NCI-H1436 (cell line): ENCODE measurements at regions not wholly inside any gene's neighbourhood (a gene's known extent, or its start where the extent isn't known, plus 50 kb on each side); places are given as distances from the start of the nearest gene placed in this dataset.

Experiments
- DNase-seq: peaks from one replicate; lab custom pipeline; 2025; lab: John Stamatoyannopoulos, UW

DNA sequence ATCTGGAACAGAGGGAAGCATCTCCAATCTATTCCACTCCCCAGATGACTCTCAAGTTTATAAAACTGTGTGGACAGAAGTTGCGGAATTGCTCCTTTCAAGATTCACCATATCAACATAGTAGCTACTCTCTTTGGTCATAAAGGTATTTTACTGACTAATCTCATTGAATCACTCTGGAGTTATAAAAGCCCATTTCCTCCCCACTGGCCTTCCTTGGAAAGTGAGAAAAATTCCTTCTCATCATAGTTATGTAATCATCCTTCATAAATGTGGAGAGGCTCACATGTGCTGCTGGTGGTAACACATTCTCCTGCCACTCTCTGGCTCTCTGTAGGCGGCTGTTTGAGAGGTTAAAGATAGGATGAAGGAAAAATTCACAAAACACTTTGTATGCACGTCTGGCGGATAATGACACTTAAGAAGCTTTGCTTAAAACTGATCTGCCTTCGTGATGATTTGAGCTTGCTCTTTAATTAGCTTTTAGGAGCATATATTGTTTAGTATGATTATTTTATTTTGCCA is 1034.0 kb upstream of the EEF2KMT start:
- DNase-seq, result no peak

DNA sequence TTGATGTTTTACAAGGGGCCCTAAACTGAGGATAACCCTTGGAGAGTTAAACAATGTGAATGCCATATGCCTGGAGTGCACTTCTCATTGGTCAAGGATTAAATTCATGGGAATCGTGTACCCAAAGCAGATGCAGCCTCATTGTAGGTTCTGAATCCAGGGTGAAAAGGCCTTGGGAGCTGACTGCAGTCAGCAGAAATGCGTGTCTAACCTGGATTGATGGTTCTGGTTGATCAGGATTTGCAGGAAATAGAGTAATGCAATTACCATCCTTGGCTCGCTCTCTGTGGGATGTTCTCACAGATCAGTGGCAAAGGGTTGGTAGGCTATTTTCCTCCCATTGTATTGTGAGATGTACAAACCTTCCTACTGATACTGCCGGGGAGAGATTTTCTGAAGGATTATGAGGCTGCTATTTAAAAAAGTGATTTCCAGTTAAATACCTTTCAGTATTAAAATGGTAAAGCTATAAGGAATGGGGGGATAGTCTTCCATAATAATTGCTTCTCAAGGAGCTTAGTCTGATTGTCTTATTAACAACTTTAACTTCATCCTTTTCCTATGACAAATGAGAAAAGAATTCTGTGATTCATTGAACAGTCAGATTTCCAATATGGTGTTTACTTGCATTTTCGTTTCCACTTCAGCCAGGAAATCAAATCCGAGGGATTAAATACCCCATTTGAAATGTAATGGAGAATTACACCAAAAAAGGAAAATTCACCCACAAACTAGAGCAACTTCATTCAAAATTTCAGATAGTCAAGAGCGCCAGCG is 1028.1 kb upstream of the EEF2KMT start:
- DNase-seq, result no peak

DNA sequence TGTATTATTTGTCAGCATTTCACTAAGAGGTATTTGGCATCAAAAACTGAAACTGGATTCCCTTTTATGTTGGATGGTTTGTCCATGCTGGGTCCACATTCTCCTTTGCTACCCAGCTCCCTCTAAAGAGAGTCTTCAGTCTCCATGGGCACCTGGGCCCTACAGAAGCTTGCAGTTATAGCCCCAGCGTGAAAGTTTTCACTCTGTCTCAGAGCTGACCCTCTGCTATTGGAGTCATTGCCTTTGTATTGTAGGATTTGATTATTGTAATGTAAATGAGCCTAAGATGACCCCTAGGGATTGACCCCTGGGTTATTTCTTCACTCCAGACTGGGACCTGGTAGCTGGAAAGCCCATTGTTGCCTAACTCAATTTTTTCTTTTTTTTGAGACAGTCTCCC is 1026.5 kb upstream of the EEF2KMT start:
- no peak for DNase-seq

DNA sequence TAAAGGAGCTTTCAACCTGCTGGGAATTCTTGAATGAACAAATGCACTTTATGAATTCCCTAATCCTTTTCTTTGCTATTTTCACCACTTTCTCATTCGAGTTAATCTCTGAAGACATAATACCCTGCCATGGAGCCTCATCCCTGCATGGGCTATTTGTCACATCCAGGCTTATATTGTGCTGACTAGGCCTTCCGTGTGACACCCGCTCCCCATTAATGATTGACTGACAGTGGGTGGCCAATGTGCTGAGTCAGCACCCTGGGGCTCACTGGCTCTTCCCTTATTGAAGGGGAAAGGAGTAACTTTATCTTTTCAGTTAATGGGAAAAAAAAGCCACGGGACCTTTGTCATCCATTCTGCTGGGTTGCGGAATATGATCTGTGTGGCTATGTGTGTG is 1024.8 kb upstream of the EEF2KMT start:
- no peak for DNase-seq

DNA sequence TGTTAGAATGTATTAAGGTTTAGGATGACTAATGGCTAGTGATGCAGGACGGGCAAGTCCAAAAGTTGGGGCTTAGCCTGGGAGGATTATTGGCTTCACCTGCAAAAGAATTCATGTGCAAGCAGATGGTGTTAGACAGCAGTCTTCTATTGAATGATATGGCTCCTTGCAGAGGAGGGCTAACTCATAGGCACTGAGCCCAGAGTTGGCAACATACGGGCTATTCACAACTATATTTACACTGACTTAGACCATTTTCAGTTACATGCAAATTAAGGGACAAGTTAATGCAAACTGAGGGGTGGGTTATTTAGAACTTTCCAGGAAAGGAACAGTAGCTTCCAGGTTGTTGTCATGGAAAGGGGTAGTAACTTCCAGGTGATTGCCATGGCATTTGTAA is 1017.1 kb upstream of the EEF2KMT start:
- DNase-seq, result no peak

DNA sequence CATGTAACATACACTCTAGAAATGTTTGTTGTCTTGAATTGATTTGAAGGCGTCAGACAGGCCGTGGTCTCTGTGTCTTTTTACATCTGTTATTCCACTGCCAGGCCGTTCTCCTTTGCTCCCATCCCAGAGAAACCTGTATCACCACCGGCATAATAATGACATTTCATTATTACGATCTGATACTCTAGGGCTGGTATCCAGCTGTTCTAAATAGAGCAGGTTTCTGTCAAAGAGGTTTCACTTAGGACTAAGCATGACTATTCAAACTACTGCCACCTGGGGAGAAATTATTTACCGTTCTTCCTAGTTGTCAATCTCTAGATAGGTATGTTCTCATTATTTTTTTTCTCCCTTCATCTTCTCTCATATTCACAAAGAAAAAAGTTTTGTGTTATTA is 1016.2 kb upstream of the EEF2KMT start:
- no peak for DNase-seq

DNA sequence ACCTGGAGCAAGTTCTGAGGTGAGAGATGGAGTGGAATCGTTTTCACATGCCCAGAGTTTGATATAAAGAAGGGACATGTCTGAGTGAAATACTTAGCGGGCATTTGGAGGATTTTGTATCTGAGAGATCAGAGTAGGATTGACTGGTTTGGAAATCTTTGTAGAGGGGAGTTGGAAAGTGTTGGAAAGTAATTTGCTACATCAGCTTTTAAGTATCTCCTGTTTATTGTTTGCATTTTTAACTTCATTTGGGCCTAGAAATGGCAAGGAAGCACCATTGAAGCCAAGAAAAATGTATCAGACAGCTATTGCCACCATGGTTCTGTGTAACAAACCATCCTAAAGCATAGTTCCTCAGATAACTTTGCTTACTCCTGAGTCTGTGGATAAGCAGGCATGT is 1015.1 kb upstream of the EEF2KMT start:
- DNase-seq, result no peak

DNA sequence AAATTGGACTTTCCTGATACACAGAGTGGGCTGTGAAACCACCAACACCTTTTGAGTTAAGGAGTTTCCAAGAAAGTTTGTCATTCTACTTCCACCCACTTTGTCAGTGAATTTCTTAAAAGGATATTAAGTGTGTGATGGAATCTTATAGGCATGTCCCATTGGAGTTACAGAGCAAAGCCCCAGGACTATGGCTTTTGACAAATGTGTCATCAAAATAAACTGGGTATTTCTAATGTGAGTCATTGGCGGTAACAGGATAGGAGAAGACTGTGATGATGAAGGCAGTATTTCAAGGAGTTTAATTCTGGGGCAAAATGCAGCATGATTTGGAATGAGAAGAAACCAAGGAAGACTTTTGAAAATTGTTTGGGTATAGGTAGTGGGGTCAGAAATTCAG is 1013.8 kb upstream of the EEF2KMT start:
- DNase-seq, result no peak

DNA sequence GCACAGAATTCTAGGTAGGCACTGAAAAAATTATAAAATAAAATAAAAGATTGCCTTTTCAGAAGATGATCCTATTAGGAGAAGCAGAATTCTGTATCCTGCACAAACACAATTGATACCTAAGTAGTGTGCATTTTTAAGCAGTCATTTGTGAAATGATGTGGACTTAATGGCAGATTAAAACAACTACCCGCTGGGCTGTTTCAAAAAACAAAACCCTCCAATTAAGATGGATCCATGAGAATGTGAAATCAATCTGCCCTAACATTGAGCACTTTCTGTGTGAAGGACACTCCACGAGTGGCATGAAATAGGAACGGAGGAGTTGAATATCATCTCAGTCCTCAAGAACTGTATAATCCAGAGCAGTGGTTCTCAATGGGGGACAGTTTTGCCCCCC is 1012.8 kb upstream of the EEF2KMT start:
- DNase-seq, result no peak

DNA sequence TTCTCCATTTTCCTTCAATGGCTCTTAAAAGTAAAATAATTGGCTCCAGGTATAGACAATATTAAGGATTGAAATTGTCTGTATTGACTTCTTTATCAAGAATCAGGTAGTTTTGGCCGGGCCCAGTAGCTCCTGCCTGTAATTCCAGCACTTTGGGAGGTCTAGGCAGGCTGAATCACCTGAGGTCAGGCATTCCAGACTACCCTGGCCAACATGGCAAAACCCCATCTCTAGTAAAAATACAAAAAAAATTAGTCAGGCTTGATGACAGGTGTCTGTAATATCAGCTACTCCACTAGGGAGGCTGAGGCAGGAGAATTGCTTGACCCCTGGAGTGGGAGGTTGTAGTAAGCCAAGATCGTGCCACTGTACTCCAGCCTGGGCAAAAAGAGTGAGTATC is 1008.5 kb upstream of the EEF2KMT start:
- no peak for DNase-seq

DNA sequence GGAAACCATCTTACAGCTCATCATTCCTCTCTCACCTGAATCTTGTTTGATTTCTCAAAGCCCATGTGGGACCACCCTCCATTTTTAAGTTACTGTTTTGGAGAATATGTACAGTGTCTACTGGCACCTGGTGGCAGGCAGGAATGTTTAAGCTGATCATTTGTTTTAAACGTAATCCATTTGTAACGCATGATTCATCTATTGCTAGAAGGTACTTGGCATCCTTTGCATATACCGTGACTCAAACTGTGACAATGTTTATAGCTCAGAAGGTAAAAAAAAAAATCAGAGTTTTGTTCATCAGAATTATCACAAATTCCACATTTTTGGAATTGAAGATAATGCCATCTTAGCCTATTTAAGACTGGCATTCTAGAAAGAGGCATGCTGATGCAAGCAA is 1007.5 kb upstream of the EEF2KMT start:
- DNase-seq, result no peak

DNA sequence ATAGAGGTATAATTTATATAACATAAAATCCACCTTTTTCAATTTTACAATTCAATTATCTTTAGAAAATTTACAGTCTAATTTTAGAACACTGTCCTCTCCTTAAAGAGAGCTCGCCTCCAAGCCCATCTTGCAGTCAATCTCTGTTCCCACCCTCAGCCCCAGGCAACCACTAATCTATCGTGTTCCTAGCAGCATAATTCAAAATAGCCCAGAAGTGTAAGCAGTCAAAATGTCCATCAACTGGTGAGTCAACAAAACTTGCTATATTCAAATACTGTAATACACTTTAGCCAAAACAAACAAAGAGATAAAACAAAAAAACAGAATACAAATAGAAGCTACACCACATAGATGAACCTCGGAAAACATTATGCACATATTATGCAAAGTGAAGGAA is 1006.8 kb upstream of the EEF2KMT start:
- no peak for DNase-seq

DNA sequence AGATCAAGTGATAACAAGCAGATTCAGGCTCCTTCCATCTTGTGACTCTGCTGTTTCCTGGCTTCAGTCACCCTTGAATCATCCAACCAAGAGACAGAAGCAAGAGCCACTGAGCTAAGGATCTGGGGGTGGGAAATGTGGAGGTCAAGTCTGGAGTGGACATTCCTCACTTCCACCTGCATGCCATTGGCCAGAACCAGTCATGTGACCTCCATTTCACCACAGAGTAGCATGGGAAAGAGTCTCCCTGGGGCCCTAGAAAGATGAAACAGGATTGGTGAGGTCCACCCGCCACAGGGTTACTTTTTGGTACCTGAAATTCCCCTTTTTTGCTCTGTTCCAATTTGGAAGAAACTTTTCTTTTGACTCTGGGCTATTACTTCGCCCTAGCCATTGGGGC is 1006.0 kb upstream of the EEF2KMT start:
- DNase-seq, result no peak

DNA sequence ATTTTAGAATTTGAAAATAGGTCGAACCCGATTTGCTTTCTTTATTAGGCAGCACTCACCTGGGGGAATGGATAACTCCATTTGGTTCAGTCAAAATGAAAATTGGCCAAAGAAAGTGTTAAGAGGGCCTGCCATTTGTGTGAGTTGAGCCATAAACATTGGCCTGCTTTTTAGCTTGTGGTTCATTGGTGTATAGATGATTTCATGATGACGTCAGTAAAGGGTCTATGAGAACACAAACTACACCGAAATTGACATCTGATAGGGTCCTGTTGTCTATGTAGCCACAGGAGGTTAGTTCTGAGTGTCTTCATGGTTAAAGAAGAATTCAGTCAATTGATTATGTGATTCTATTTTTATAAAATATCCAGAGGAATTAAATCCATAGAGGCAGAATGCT is 1001.5 kb upstream of the EEF2KMT start:
- DNase-seq, result no peak

DNA sequence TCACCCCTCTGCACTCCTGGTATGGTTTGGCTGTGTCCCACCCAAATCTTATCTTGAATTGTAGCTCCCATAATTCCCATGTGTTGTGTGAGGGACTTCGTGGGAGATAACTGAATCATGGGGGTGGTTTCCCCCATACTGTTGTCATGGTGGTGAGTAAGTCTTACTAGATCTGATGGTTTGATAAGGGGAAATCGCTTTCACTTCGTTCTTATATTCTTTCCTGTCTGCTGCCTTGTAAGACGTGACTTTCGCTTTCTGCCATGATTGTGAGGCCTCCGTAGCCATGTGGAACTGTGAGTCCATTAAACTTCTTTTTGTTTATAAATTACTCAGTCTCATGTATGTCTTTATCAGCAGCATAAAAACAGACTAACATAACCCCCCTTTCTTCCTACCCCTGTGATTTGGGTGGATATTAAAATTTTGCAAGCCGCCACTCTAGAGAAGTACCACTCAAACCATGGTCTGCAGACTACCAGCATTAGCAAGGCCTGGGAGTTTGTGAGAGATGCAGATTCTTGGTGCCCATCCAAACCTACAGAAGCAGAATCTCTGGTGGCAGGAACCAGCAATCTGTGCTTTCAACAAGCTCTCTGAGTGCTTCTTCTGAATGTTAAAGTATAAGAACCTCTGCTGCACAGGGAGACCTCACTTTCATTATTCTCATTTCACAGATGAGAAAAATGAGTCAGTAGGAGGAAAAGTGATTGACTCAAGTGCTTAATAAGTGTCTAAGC is 999.5 kb upstream of the EEF2KMT start:
- no peak for DNase-seq

DNA sequence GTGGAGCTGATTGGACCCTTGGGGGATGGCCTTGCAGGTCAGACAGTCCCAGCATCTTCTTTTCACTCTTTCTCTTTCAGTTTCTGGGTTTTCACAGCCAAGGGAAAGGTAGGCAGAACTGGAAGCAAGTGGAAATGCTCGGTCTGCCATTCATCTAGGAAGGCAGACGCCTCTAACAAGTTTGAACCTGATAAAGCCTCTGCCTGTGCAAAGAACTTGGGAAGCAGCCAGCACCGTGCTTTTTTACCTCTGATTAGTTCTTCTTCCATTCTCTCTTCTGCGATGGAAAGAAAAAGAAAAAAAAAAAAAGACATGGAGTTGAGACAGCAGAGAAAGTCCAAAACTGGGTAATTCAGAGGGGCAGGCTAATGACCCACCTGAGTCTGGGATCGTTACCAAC is 997.8 kb upstream of the EEF2KMT start:
- DNase-seq, result no peak

DNA sequence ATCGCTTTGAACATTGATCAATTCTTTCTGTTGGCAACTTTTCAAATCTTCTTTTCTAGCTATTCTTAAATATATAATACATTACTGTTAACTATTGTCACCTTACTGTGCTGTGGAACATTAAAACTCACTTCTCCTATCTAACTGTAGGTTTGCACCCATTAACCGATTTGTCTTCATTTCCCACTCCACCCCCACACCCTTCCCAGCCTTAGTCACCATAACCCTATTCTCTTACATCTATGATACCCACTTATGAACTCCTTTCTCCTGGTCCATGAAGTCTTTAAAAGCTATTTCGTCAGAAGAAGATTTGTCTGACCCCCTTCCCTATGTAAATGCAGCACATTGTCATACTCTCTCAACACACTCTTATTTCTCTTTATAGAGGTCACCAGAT is 993.4 kb upstream of the EEF2KMT start:
- DNase-seq, result no peak

DNA sequence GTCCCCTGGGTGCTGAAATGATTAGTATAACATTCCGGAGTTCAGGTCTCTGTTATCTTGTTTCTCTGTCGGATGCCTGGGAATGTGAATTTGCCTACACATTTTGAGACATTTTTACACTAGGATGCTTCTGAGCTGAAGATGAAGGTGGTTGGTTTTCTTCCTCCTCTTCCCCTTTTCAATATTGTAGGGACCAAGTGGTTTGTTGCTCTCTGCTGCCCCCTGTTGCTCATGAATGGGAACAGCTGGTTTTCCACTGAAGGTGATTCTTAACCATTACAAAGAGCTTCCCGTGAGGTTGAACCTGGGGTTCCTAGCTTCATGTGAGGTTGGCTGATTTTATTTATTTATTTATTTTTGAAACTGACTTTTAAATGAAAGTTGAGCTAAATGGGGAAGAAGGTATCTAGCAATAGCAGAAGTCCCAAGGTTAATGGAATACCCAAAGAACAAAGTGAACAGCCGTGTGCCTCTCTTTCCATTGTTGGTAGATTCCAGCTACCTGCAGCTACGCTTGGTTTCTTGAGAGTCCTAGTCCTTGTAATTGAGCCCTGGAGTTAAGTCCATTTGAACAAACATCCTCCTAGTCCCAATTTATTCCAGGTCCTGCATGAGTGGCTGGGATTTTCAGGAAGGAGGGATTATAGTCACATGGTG is 983.9 kb upstream of the EEF2KMT start:
- DNase-seq, result no peak

DNA sequence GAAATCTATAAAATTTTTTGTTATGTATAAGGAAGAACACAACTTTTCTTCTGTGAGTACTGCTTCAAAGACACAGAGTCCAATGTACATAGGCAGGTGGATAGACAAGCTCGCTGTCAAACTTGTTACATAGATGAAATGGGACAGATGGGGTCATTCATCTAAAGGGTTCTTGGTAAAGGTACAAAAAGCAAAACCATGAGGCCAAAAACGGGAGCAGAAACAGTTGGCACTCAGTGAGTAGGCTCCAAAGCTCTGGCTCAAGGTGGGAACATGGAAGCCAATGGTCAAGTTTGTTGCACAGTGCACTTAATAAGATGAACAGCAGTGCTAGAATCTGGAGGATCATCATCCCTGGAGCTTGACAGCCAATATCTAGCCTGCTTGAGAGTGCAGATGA is 979.0 kb upstream of the EEF2KMT start:
- DNase-seq, result no peak

DNA sequence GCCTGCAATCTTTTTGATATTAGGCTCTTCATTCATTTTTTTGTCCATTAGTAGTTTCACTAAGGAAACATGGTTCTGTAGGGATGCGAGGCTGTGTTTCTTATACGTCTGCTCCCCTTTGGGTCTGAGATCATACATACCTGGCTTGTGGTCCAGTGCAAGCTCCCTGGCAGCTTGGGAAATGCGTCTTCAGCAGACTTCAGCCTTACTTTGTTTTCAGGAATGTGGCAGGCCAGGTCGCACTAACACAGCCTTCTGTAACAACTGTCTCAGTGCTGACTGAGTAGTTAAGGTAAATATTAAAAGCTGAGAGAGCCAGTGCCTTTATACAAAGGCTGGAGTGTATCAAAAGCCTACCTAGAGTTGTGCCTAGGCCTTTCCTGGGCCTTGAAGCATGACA is 970.5 kb upstream of the EEF2KMT start:
- no peak for DNase-seq

DNA sequence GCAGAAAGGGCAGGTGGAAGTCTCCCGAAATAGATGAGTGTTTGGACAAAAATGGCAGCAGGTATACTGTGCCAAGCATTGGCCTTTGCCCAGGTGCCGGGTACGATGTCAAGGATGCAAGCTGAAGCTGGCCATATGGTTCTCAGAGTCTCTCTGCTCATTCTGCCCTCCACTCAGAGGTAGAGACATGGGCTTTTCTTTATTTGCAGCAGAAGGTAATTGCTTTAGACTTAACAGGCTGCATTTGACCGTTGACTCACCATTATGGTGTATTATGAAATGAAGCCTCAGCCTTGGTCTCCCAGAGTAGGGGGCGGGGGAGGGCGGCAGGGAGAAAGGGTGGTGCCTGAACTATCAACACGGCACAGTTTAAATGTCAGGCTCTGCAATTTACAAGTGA is 969.1 kb upstream of the EEF2KMT start:
- no peak for DNase-seq

DNA sequence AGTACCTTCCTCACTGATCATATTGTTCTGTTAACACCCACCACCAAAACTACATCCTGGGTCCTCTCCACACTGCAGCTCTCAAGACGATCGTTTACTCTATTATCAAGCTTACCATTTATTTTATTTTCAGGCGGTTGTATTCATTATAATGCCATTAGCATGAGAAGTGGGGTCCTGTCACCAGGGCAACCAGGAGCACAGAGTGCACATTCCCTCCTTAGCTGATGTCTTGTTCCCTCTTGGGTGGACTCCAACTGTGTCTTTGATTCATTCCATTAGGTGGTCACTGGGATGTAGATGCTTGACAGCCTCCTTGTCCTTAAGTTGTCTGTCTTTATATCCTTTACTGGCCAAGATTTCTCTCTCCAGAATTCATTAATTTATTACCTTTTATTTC is 965.9 kb upstream of the EEF2KMT start:
- DNase-seq, result no peak

DNA sequence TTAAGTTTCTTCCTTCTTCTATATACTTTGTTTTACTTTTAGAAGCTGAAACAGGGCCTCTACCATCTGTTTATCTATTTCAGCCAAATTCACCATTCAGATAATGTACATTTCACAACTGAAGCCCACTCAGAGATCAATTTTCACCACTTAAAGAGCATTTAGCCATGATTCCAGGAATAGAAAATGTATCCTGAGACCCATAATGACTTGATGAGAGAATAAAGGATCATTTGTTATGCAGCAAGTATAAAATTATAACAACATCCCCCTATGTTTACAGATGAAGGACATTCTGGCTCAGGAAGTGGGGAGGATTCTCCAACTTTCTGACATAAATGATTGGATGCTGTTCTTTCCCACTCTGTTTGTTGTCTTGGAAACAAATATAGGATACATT is 962.1 kb upstream of the EEF2KMT start:
- no peak for DNase-seq
